ENCODE measurements at regions not wholly inside any gene's neighbourhood (a gene's known extent, or its start where the extent isn't known, plus 50 kb on each side); places are given as distances from the start of the nearest gene placed in this dataset.

DNA sequence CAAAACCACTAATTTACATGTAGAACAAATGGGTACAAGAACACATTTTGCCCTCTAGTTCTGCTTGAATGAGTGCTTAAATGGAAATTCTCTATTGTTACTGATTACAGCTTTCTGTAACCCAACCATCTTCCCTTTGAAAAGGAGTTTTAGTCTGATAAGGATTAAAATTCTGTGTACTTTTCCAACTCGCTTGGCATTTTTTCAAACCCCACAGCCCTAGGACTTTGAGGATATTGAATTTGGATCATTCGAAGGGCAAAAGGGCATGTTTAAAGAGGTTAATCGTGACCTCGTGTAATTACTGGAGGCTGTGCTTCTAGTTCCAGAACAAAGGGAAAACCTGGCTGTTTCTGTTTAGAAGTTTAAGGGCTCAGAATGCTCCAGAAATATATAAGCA lies 432.3 kb downstream of the PID1 start:
- DNase-seq (ENCODE audit: low read depth): no peak
- no peak overlapping the region for H3K9ac ChIP-seq (ENCODE audit: low read length)
- H3K9me3 ChIP-seq (ENCODE audit: control insufficient read depth, low read length): no peaks in the 10 kb centered on the region
- no peaks in the 10 kb centered on the region for H3K27me3 ChIP-seq (replicated peaks; ENCODE audit: control insufficient read depth, insufficient read depth, low read length)
- H3K4me3 ChIP-seq (ENCODE audit: low read length): no peak overlapping the region
- peaks cover 17% of the 10 kb centered on the region for H3K4me1 ChIP-seq (ENCODE audit: control insufficient read depth, insufficient read depth, low read length)
- H3K36me3 ChIP-seq (ENCODE audit: control insufficient read depth, insufficient read depth, low read length, severe bottlenecking): no peaks in the 10 kb centered on the region

DNA sequence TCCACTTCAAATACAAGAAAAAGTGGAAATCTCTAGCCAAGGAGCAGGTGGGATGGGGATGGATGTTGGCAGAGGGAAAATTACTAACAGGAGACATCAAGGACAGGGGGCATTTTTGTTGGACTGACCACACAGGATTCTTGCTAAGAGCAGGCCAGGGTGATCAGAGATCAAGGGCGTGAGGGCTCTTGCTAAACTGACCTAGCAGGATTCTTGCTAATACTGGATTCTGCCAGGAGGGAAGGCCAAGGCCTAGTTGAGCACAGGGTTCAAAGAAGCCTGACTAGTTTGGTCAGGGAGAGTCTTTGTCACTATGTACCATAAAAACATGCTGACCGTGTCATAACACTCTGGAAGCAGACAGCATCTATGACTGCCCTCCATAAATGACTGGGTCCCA lies 442.7 kb downstream of the PID1 start:
- no peaks in the 10 kb centered on the region for H3K27me3 ChIP-seq (replicated peaks; ENCODE audit: control insufficient read depth, insufficient read depth, low read length)
- H3K4me1 ChIP-seq (ENCODE audit: control insufficient read depth, insufficient read depth, low read length): no peaks in the 10 kb centered on the region
- DNase-seq (ENCODE audit: low read depth): no peak
- no peak overlapping the region for H3K9ac ChIP-seq (ENCODE audit: low read length)
- H3K36me3 ChIP-seq (ENCODE audit: control insufficient read depth, insufficient read depth, low read length, severe bottlenecking): no peaks in the 10 kb centered on the region
- H3K9me3 ChIP-seq (ENCODE audit: control insufficient read depth, low read length): no peaks in the 10 kb centered on the region
- H3K4me3 ChIP-seq (ENCODE audit: low read length): no peak overlapping the region

DNA sequence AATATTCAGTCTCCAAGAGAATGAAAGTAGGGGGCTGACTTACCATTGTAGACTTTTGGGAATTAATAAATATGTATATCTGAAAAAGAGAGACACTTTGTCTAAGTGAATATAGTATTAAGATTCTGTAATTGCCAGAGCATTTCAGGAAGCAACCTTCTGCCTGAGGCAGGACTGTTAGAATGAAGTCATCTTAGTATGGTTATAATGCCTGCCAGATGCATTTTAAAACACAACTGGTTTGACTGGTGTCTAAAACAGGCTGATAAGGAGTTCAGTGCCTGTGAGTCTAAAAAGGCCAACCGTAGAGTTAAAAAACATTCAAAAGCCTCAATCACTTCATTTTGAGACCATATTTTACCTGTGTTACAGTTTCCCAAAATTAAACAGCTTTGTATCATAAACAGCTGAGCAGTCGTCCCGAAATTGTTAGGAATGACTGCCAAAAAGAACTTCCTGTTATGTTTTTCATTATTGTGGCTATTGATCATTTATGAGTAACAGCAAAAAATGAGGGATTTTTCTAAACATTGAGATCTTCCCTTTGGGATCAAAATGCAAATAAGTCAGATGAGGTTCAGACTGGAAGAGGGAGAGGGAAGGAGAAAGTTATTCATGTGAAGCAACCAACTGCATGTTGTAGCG lies 443.9 kb downstream of the PID1 start:
- Histone ChIP-seq H3K9ac (ENCODE audit: low read length) (no peak overlapping the region), H3K27me3 (replicated peaks; ENCODE audit: control insufficient read depth, insufficient read depth, low read length) (no peaks in the 10 kb centered on the region), H3K4me3 (ENCODE audit: low read length) (no peak overlapping the region), H3K36me3 (ENCODE audit: control insufficient read depth, insufficient read depth, low read length, severe bottlenecking) (no peaks in the 10 kb centered on the region), H3K4me1 (ENCODE audit: control insufficient read depth, insufficient read depth, low read length) (no peaks in the 10 kb centered on the region), H3K9me3 (ENCODE audit: control insufficient read depth, low read length) (no peaks in the 10 kb centered on the region)
- DNase-seq (ENCODE audit: low read depth): peak; percentile 42

DNA sequence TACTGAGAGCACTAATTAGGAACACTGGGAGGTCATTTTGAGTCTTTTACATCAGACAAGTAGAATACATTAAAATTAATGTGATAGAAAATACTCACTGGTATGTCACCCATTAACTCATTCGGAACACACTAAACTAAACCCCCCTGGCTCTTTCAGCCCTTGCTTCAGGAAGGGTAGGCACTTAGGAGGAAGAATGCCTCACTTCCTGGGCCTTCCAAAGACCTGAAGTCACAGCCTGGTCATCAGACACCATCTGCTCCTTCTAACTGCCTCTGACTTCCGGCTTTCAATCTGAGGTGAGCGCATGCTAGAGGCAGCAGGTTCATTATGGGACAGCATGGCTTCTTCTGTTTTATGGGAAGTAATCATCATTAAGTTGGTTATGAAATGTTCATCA lies 451.4 kb downstream of the PID1 start:
- no peak overlapping the region for H3K4me3 ChIP-seq (ENCODE audit: low read length)
- DNase-seq (ENCODE audit: low read depth): no peak
- H3K4me1 ChIP-seq (ENCODE audit: control insufficient read depth, insufficient read depth, low read length): no peaks in the 10 kb centered on the region
- no peaks in the 10 kb centered on the region for H3K36me3 ChIP-seq (ENCODE audit: control insufficient read depth, insufficient read depth, low read length, severe bottlenecking)
- H3K9ac ChIP-seq (ENCODE audit: low read length): no peak overlapping the region
- no peaks in the 10 kb centered on the region for H3K27me3 ChIP-seq (replicated peaks; ENCODE audit: control insufficient read depth, insufficient read depth, low read length)
- H3K9me3 ChIP-seq (ENCODE audit: control insufficient read depth, low read length): no peaks in the 10 kb centered on the region

DNA sequence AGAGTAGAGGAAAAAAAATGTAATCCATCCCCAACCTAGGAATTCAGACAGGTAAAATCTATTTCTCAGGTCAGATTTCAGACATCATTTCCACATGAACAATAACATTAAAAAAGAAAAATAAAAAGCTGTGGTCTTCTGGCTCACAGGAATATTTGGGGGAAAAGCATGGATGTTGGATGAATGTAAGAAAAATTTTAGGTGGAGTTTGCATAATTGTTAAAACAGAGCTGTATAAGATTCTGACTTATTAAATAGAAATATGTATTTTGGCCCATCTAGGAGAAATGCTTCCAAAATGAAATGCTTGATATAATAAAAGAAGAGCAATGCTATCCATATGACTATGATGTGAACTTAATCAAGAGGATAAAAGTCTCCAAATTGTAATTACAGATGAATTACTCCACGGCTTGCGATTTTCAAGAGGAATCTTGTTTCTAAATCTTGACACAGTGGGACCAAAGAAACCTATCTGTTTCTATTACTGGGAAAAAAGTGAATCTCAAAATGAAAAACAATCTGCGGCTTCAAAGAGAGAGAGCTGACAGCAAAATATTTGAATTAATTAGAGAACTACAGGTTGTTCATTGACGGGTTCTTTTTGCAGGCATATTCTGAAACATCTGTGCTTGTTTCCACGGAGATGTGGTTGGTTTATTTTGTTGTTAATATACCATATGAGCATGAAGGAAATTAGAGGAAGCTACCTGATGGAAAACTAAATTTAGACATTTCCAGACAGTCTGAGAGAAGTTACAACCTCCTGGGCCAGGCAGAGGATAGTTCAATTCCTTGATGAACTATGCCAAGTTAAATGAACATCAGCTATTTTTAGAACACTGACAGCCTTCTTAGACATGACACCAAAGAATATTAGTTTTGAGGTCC lies 468.7 kb downstream of the PID1 start:
- Histone ChIP-seq H3K27me3 (replicated peaks; ENCODE audit: control insufficient read depth, insufficient read depth, low read length) (no peaks in the 10 kb centered on the region), H3K4me3 (ENCODE audit: low read length) (no peak overlapping the region), H3K4me1 (ENCODE audit: control insufficient read depth, insufficient read depth, low read length) (no peaks in the 10 kb centered on the region), H3K9ac (ENCODE audit: low read length) (no peak overlapping the region), H3K9me3 (ENCODE audit: control insufficient read depth, low read length) (no peaks in the 10 kb centered on the region), H3K36me3 (ENCODE audit: control insufficient read depth, insufficient read depth, low read length, severe bottlenecking) (no peaks in the 10 kb centered on the region)
- no peak for DNase-seq (ENCODE audit: low read depth)

DNA sequence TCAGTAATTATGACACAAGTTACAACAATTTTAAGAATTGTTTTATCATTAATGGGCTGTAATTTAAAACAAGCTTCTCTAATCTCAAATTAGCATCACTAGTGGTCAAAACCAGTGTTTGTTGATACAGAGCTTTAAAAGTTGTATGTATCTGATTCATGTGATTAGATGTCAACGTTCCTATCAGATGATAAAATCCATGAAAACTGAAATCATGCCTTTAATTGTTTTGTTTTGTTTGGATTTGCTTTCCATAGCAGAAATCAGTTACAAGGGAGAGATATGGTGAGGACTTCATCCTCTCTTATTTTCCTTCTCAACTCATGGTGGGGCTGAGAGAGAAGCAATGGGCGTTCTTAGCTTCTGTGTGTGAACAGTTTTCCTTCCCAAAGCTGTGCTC lies 469.6 kb downstream of the PID1 start:
- H3K9me3 ChIP-seq (ENCODE audit: control insufficient read depth, low read length): no peaks in the 10 kb centered on the region
- H3K4me1 ChIP-seq (ENCODE audit: control insufficient read depth, insufficient read depth, low read length): no peaks in the 10 kb centered on the region
- H3K36me3 ChIP-seq (ENCODE audit: control insufficient read depth, insufficient read depth, low read length, severe bottlenecking): no peaks in the 10 kb centered on the region
- H3K4me3 ChIP-seq (ENCODE audit: low read length): no peak overlapping the region
- H3K27me3 ChIP-seq (replicated peaks; ENCODE audit: control insufficient read depth, insufficient read depth, low read length): no peaks in the 10 kb centered on the region
- DNase-seq (ENCODE audit: low read depth): peak; percentile 36
- no peak overlapping the region for H3K9ac ChIP-seq (ENCODE audit: low read length)

DNA sequence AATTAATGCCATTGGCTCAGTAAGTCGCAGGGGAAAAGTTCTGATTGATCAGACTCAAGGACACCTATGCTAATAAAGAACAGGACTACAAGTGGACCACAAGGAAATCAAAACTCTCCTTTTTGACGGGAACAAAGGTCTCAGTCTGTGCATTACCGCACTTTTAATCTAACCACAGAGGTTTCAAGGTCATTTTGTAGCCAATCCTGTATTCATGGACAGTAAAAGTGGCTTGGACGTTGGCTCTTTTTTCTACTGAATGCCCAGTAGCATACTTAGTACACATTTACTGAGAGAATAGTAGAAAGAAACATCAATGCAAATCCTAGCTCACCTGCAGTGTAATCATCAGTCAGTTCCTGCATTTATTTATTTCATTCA lies 471.9 kb downstream of the PID1 start:
- Histone ChIP-seq H3K36me3 (ENCODE audit: control insufficient read depth, insufficient read depth, low read length, severe bottlenecking) (no peaks in the 10 kb centered on the region), H3K4me1 (ENCODE audit: control insufficient read depth, insufficient read depth, low read length) (no peaks in the 10 kb centered on the region), H3K4me3 (ENCODE audit: low read length) (no peak overlapping the region), H3K27me3 (replicated peaks; ENCODE audit: control insufficient read depth, insufficient read depth, low read length) (no peaks in the 10 kb centered on the region), H3K9ac (ENCODE audit: low read length) (no peak overlapping the region), H3K9me3 (ENCODE audit: control insufficient read depth, low read length) (no peaks in the 10 kb centered on the region)
- no peak for DNase-seq (ENCODE audit: low read depth)

DNA sequence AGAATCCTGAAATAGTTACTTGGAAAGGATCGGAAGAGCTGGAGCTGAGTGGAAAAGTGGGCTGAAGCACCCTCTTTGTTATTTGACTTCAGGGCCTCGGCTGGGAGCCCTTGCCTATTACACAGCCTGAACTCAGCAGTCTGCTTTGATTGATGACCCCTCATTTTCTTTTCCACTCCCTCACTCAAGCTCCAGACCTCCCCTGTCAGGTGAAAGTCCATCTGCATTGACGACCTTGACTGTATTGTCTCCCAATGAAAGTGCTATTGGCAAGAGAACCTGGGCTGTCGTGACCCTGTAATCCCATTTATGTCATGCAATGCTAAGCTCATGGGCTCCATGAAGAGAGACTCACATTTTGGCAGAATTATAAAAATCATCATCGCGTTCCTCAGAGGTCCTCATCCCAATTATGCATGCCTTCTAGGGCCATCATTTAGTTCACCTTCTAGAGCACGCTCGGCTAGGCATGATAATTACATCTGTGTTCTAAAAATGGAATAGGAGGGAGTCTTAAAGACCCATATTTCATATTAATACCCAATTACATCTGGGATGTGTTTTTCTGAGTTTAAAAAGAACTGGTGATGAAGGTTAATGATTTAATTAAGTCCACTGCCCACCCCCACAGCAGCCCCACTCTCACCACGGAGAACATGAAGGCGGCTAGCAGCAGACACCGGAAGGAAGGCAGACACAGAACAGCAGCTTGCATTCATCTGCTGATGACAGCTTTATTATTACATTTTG lies 472.5 kb downstream of the PID1 start:
- DNase-seq (ENCODE audit: low read depth): no peak

DNA sequence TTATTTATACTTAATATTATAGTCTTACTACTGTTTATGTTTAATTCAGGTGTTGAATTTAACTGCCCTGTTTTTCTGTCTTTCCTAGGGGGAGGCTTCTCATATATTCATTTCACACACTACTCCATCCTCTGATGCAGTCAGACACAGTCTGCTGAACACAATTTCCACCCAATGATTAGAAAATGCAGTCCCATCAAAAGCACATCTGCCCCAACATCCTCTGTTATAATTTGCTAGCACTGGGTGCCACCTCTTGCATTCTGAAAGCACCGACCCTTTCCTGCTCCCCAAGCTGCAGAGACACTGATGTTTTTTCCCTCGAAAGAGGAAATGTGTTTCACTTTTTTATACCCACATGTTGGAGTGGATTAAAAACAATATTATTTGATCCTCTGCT lies 474.7 kb downstream of the PID1 start:
- no peaks in the 10 kb centered on the region for H3K9me3 ChIP-seq (ENCODE audit: control insufficient read depth, low read length)
- no peaks in the 10 kb centered on the region for H3K4me1 ChIP-seq (ENCODE audit: control insufficient read depth, insufficient read depth, low read length)
- no peaks in the 10 kb centered on the region for H3K36me3 ChIP-seq (ENCODE audit: control insufficient read depth, insufficient read depth, low read length, severe bottlenecking)
- no peak for DNase-seq (ENCODE audit: low read depth)
- H3K4me3 ChIP-seq (ENCODE audit: low read length): no peak overlapping the region
- no peak overlapping the region for H3K9ac ChIP-seq (ENCODE audit: low read length)
- no peaks in the 10 kb centered on the region for H3K27me3 ChIP-seq (replicated peaks; ENCODE audit: control insufficient read depth, insufficient read depth, low read length)

More for the DNA sequence above, 472.5 kb downstream of the PID1 start:
- Histone ChIP-seq H3K9me3 (ENCODE audit: control insufficient read depth, low read length) (no peaks in the 10 kb centered on the region), H3K27me3 (replicated peaks; ENCODE audit: control insufficient read depth, insufficient read depth, low read length) (no peaks in the 10 kb centered on the region), H3K9ac (ENCODE audit: low read length) (no peak overlapping the region), H3K36me3 (ENCODE audit: control insufficient read depth, insufficient read depth, low read length, severe bottlenecking) (no peaks in the 10 kb centered on the region), H3K4me1 (ENCODE audit: control insufficient read depth, insufficient read depth, low read length) (no peaks in the 10 kb centered on the region), H3K4me3 (ENCODE audit: low read length) (no peak overlapping the region)

DNA sequence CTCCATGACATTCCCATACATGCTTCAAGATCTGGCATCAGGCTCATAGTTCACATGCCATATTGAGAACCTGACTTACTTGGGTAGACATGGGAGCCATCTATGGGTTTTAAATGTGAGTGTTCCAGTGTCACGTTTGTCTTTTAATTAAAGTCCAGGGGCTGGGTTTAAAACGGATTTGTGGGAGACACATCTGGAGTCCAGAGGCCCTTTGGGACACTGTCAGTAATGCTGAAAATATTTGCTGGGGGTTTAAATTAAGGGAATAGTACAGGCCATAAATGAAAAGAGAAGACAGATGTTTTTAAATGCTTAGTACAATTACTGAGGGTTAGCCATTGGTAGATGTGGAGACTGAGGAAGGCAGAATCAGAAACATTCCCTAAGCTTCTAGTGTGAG lies 478.0 kb downstream of the PID1 start:
- Histone ChIP-seq H3K9me3 (ENCODE audit: control insufficient read depth, low read length) (no peaks in the 10 kb centered on the region), H3K4me3 (ENCODE audit: low read length) (no peak overlapping the region), H3K4me1 (ENCODE audit: control insufficient read depth, insufficient read depth, low read length) (no peaks in the 10 kb centered on the region), H3K36me3 (ENCODE audit: control insufficient read depth, insufficient read depth, low read length, severe bottlenecking) (no peaks in the 10 kb centered on the region), H3K9ac (ENCODE audit: low read length) (no peak overlapping the region), H3K27me3 (replicated peaks; ENCODE audit: control insufficient read depth, insufficient read depth, low read length) (no peaks in the 10 kb centered on the region)
- DNase-seq (ENCODE audit: low read depth): no peak

DNA sequence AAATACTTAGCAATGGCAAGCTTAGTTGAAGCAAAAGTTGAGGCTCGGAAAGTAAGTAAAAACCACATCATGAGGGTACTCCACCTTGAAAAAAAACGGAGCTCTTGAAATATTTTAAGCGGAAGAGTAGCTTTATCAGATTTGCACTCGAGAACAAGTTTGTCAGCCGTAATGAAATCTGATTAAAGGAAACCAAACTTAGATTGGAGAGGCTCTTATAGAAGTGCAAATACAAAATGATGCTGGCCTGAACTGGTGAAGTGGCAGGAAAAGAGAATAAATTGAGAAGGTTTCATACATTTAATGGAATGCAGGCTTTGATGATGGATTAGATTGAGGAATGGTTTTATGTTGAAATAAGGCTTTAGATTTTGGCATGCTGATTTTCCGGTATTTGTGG lies 484.2 kb downstream of the PID1 start:
- Histone ChIP-seq H3K27me3 (replicated peaks; ENCODE audit: control insufficient read depth, insufficient read depth, low read length) (no peaks in the 10 kb centered on the region), H3K36me3 (ENCODE audit: control insufficient read depth, insufficient read depth, low read length, severe bottlenecking) (no peaks in the 10 kb centered on the region), H3K9me3 (ENCODE audit: control insufficient read depth, low read length) (no peaks in the 10 kb centered on the region), H3K9ac (ENCODE audit: low read length) (no peak overlapping the region), H3K4me1 (ENCODE audit: control insufficient read depth, insufficient read depth, low read length) (no peaks in the 10 kb centered on the region), H3K4me3 (ENCODE audit: low read length) (no peak overlapping the region)
- no peak for DNase-seq (ENCODE audit: low read depth)
